Calu3 (cell line): ENCODE measurements at regions not wholly inside any gene's neighbourhood (a gene's known extent, or its start where the extent isn't known, plus 50 kb on each side); places are given as distances from the start of the nearest gene placed in this dataset.

ENCODE experiments used
- BruUV-seq: library from RNA; stranded (reverse); fragments of 400-500 nt; replicated peaks from 2 replicates; lab custom pipeline; 2021; lab: Mats Ljungman, UMichigan
- CTCF ChIA-PET: fragments of 300-600 bp; sonication (Branson Sonifier 250); formaldehyde crosslinking; loops from one replicate; lab custom pipeline; 2022; ENCODE audit warnings: antibody characterized with exemption; lab: Charles Lee
- DNase-seq: peaks from one replicate; pipeline ENCODE4 v3.0.0; 2022
- H3K27ac Mint-ChIP-seq: one replicate; pipeline ENCODE4 v1.8.0; 2022; ENCODE audit warnings: mixed read lengths; ENCODE audit not compliant: unreplicated experiment
- H3K27me3 Mint-ChIP-seq: one replicate; pipeline ENCODE4 v1.8.0; 2022; ENCODE audit warnings: mixed read lengths; ENCODE audit not compliant: unreplicated experiment
- H3K36me3 Mint-ChIP-seq: one replicate; pipeline ENCODE4 v1.8.0; 2022; ENCODE audit warnings: mild to moderate bottlenecking, moderate library complexity, mixed read lengths; ENCODE audit not compliant: insufficient read depth, unreplicated experiment
- H3K4me1 Mint-ChIP-seq: one replicate; pipeline ENCODE4 v1.8.0; 2022; ENCODE audit warnings: mild to moderate bottlenecking, low read depth, mixed read lengths; ENCODE audit not compliant: unreplicated experiment
- H3K4me3 Mint-ChIP-seq: one replicate; pipeline ENCODE4 v1.8.0; 2022; ENCODE audit warnings: mild to moderate bottlenecking, low read depth, moderate library complexity, mixed read lengths; ENCODE audit not compliant: unreplicated experiment
- H3K9me3 Mint-ChIP-seq: one replicate; pipeline ENCODE4 v1.8.0; 2022; ENCODE audit warnings: low read depth, mixed read lengths; ENCODE audit not compliant: unreplicated experiment
- intact Hi-C: fragments of 100-400 bp; cut with micrococcal nuclease; formaldehyde crosslinking; loops from one replicate; pipeline ENCODE4 v1.10.0; 2022; ENCODE audit not compliant: unreplicated experiment
- TF ChIP-seq, protein P1 (sequence below): fragments of 200-600 bp; IDR thresholded peaks from one replicate; pipeline ENCODE4 v1.8.0; 2022; ENCODE audit warnings: antibody characterized with exemption; ENCODE audit not compliant: unreplicated experiment

DNA sequence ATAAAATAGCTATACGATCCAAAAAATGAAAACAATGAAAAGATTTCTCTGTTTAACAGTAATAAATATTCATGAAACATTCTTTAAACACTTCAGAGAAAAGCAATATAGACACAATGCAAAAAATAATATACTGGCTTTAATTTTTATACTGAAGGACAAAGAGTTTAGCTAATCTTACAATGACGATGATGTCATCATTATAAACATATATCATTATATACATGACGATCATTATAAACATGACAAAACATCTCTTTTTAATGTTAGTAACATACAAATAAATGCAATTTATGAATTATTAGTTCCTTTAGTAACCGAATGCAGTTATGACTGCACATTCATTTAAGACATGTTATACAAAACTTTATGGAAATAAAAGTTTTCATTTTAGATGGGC lies 1434.6 kb downstream of the PCDH18 start:
- no peaks in the 10 kb centered on the region for H3K36me3 Mint-ChIP-seq
- intact Hi-C loops, result no loop called here
- H3K4me3 Mint-ChIP-seq, result no peak overlapping the region
- DNase-seq, result no peak
- H3K27me3 Mint-ChIP-seq, result no peaks in the 10 kb centered on the region
- H3K4me1 Mint-ChIP-seq, result no peaks in the 10 kb centered on the region
- TF ChIP-seq, protein P1, sequence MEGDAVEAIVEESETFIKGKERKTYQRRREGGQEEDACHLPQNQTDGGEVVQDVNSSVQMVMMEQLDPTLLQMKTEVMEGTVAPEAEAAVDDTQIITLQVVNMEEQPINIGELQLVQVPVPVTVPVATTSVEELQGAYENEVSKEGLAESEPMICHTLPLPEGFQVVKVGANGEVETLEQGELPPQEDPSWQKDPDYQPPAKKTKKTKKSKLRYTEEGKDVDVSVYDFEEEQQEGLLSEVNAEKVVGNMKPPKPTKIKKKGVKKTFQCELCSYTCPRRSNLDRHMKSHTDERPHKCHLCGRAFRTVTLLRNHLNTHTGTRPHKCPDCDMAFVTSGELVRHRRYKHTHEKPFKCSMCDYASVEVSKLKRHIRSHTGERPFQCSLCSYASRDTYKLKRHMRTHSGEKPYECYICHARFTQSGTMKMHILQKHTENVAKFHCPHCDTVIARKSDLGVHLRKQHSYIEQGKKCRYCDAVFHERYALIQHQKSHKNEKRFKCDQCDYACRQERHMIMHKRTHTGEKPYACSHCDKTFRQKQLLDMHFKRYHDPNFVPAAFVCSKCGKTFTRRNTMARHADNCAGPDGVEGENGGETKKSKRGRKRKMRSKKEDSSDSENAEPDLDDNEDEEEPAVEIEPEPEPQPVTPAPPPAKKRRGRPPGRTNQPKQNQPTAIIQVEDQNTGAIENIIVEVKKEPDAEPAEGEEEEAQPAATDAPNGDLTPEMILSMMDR, result no peak
- BruUV-seq, result no TSS peak
- no peaks in the 10 kb centered on the region for H3K9me3 Mint-ChIP-seq
- CTCF ChIA-PET, result no interaction called here
- H3K27ac Mint-ChIP-seq, result no peak overlapping the region

DNA sequence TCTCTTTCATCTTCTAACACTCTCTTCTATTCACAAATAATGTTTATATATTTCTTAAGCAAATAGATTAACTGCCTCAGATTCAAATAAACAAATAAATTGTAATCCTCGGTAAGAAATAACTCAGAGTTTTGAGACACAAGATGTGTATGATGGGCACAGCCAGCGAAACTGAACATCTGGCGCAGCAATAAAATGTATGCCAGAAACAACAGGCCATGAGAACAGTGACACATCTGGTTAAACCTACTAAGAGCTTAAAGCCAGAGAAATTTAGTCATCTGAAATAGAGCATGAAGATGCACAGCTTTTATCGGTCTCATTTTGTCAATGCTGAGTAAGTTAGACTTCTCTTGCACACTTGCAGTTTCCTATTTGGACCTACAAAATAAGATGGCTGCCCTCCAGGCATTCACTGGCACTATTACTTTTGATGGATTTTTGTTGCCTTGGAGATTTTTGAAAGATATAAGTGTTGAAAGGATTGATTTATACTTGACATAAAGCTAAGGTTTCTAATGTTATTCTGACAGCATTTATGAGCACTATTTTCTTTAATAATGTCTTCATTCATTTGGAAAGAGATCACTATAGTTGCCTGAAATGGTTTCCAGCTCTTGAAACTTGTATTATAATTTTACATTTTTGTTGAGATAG lies 1444.0 kb downstream of the PCDH18 start:
- Mint-ChIP-seq H3K27me3 (no peaks in the 10 kb centered on the region), H3K27ac (no peak overlapping the region), H3K4me1 (no peaks in the 10 kb centered on the region), H3K4me3 (no peak overlapping the region), H3K36me3 (no peaks in the 10 kb centered on the region), H3K9me3 (no peaks in the 10 kb centered on the region)
- DNase-seq, result no peak
- intact Hi-C loops, result no loop called here
- BruUV-seq, result no TSS peak
- CTCF ChIA-PET, result no interaction called here
- TF ChIP-seq, protein P1, result no peak

DNA sequence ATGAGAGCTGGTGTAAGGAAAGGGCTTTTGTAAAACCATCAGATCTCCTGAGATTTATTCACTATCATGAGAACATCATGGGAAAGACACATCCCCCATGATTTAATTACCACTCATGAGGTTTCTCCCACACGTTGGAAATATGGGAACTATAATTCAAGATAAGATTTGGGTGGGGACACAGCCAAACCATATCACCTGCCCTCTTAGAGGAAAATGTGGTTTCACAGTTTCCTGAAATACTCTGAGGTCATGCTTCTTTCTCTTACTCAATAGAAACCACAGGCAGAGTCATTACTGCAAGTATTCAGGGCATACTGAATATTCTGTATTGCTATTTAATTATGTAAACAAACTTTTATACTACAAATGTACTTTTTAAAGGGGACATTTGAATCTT lies 1453.3 kb downstream of the PCDH18 start:
- BruUV-seq, result no TSS peak
- DNase-seq, result no peak
- H3K4me1 Mint-ChIP-seq, result no peaks in the 10 kb centered on the region
- H3K36me3 Mint-ChIP-seq, result no peaks in the 10 kb centered on the region
- H3K9me3 Mint-ChIP-seq, result no peaks in the 10 kb centered on the region
- intact Hi-C loops, result no loop called here
- no peak overlapping the region for H3K4me3 Mint-ChIP-seq
- no peaks in the 10 kb centered on the region for H3K27me3 Mint-ChIP-seq
- no peak overlapping the region for H3K27ac Mint-ChIP-seq
- CTCF ChIA-PET, result no interaction called here
- TF ChIP-seq, protein P1, result no peak

DNA sequence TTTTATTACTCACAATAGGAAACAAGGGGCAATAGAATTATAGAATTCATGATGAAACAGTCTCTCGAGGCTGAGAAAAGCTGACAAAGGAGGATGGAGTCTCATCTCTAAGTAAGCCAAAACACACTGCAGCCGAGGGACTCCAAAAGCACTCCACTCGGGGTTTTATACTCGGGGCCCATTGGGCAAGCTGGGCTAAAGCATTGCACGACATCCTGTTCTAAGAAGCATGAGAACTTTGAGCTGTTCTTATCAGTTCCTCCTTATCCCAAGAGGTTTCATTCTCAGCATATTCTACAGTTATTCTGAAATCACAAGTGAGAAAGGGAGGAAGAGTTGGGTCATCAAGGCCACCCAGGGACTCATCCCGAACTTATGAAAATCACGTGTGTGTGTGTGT lies 1475.5 kb downstream of the PCDH18 start:
- H3K4me3 Mint-ChIP-seq, result no peak overlapping the region
- no peaks in the 10 kb centered on the region for H3K9me3 Mint-ChIP-seq
- no peak overlapping the region for H3K27ac Mint-ChIP-seq
- no peaks in the 10 kb centered on the region for H3K27me3 Mint-ChIP-seq
- no peak for DNase-seq
- intact Hi-C loops, result no loop called here
- CTCF ChIA-PET, result no interaction called here
- no peaks in the 10 kb centered on the region for H3K4me1 Mint-ChIP-seq
- H3K36me3 Mint-ChIP-seq, result no peaks in the 10 kb centered on the region
- TF ChIP-seq, protein P1, result no peak
- no TSS peak for BruUV-seq
